BE2C (cell line): ENCODE measurements at regions not wholly inside any gene's neighbourhood (a gene's known extent, or its start where the extent isn't known, plus 50 kb on each side); places are given as distances from the start of the nearest gene placed in this dataset.

Experiments used
- DNase-seq: peaks from one replicate; pipeline ENCODE4 v3.0.0-alpha.2; 2020
- H3K27me3 ChIP-seq: fragments of 250-450 bp; sonication (Bioruptor Pico); 2 replicates; pipeline ENCODE4 v1.5.1; 2020; ENCODE audit warnings: mild to moderate bottlenecking
- H3K36me3 ChIP-seq: fragments of 250-450 bp; sonication (Bioruptor Pico); 2 replicates; pipeline ENCODE4 v1.5.1; 2020; ENCODE audit warnings: mild to moderate bottlenecking
- H3K4me1 ChIP-seq: fragments of 250-450 bp; sonication (Bioruptor Pico); 2 replicates; pipeline ENCODE4 v1.5.1; 2020
- H3K4me3 ChIP-seq: 2 replicates; pipeline ENCODE4 v1.5.1; 2011; ENCODE audit warnings: low read depth, low read length
- H3K9me3 ChIP-seq: fragments of 250-450 bp; sonication (Bioruptor Pico); 2 replicates; pipeline ENCODE4 v1.5.1; 2020
- CTCF ChIP-seq: IDR thresholded peaks from 2 replicates; pipeline ENCODE4 v1.5.1; 2012; ENCODE audit warnings: mild to moderate bottlenecking, low read depth, low read length

- no peaks in the 10 kb centered on the region for H3K4me1 ChIP-seq
- no peak for DNase-seq
- no peak overlapping the region for H3K4me3 ChIP-seq
- H3K27me3 ChIP-seq, result no peaks in the 10 kb centered on the region
- no peaks in the 10 kb centered on the region for H3K36me3 ChIP-seq
- TF ChIP-seq CTCF, result no peak
- H3K9me3 ChIP-seq, result no peaks in the 10 kb centered on the region
Observed at GRCh38 chr7:83794829-83795228, 145.9 kb upstream of the SEMA3E start.

- no peaks in the 10 kb centered on the region for H3K9me3 ChIP-seq
- no peak for TF ChIP-seq CTCF
- DNase-seq, result no peak
- H3K4me1 ChIP-seq, result no peaks in the 10 kb centered on the region
- no peaks in the 10 kb centered on the region for H3K36me3 ChIP-seq
- no peaks in the 10 kb centered on the region for H3K27me3 ChIP-seq
- H3K4me3 ChIP-seq, result no peak overlapping the region
Observed at GRCh38 chr7:83793558-83793957, 144.6 kb upstream of the SEMA3E start.

- Histone ChIP-seq H3K27me3 (no peaks in the 10 kb centered on the region), H3K36me3 (no peaks in the 10 kb centered on the region), H3K4me3 (no peak overlapping the region), H3K4me1 (no peaks in the 10 kb centered on the region), H3K9me3 (no peaks in the 10 kb centered on the region)
- no peak for DNase-seq
- TF ChIP-seq CTCF, result no peak
Observed at GRCh38 chr7:83791737-83792136, 142.8 kb upstream of the SEMA3E start.

GRCh38 chr7:83786858-83787257 is 137.9 kb upstream of the SEMA3E start:
- H3K4me3 ChIP-seq, result no peak overlapping the region
- no peaks in the 10 kb centered on the region for H3K9me3 ChIP-seq
- H3K27me3 ChIP-seq, result no peaks in the 10 kb centered on the region
- TF ChIP-seq CTCF, result no peak
- no peaks in the 10 kb centered on the region for H3K4me1 ChIP-seq
- no peaks in the 10 kb centered on the region for H3K36me3 ChIP-seq
- DNase-seq, result no peak

- Histone ChIP-seq H3K4me1 (no peaks in the 10 kb centered on the region), H3K9me3 (no peaks in the 10 kb centered on the region), H3K36me3 (no peaks in the 10 kb centered on the region), H3K4me3 (no peak overlapping the region), H3K27me3 (no peaks in the 10 kb centered on the region)
- DNase-seq, result no peak
- no peak for TF ChIP-seq CTCF
Observed at GRCh38 chr7:83782628-83783027, 133.7 kb upstream of the SEMA3E start.

GRCh38 chr7:83778073-83778443 is 129.1 kb upstream of the SEMA3E start:
- TF ChIP-seq CTCF, result no peak
- H3K27me3 ChIP-seq, result no peaks in the 10 kb centered on the region
- DNase-seq, result no peak

More at GRCh38 chr7:83778073-83778443, 129.1 kb upstream of the SEMA3E start:
- Histone ChIP-seq H3K4me3 (no peak overlapping the region), H3K4me1 (no peaks in the 10 kb centered on the region), H3K36me3 (no peaks in the 10 kb centered on the region), H3K9me3 (no peaks in the 10 kb centered on the region)
